HG03159 (cell line): ENCODE measurements at regions not wholly inside any gene's neighbourhood (a gene's known extent, or its start where the extent isn't known, plus 50 kb on each side); places are given as distances from the start of the nearest gene placed in this dataset.

Source experiments
- ATAC-seq: cut with Tn5 transposase; IDR thresholded peaks from one replicate; pipeline ENCODE4 v1.9.1; 2021; ENCODE audit warnings: mild to moderate bottlenecking, moderate library complexity; ENCODE audit not compliant: unreplicated experiment

- ATAC-seq = no peak
These were observed 171.7 kb downstream of the ATPSCKMT start for GRCh38 chr5:10077791-10078545.

- no peak for ATAC-seq
These were observed 176.1 kb downstream of the ATPSCKMT start for GRCh38 chr5:10073441-10074104.

- no peak for ATAC-seq
These were observed 179.9 kb downstream of the ATPSCKMT start for GRCh38 chr5:10069637-10070313.

GRCh38 chr5:10065428-10066000, 184.2 kb downstream of the ATPSCKMT start:
- ATAC-seq = no peak

- no peak for ATAC-seq
These were observed 185.0 kb downstream of the ATPSCKMT start for GRCh38 chr5:10064546-10065195.

DNA sequence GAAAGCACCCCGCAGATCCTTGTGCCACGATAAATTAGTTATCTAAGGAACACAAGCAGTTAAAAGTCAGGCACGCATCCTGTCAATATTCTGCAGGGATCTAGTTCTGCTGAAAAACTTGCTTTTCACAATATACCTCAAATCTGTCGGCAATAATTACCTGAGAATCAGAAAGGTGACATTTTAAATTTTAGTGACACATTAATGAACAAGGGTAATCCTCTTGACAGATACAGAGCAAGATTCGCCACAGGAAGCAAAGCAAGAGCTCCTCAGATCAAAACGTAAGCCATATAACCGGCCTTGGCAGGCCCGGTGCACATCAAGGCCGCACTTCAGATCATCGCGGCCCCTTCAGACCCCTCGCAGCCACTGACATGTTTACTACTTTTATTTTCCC, 185.7 kb downstream of the ATPSCKMT start:
- ATAC-seq = no peak

- ATAC-seq = no peak
These were observed 189.7 kb downstream of the ATPSCKMT start for GRCh38 chr5:10059980-10060379.

GRCh38 chr5:10059556-10059955, 190.1 kb downstream of the ATPSCKMT start:
- no peak for ATAC-seq

- no peak for ATAC-seq
These were observed 192.3 kb downstream of the ATPSCKMT start for GRCh38 chr5:10057356-10057755.

DNA sequence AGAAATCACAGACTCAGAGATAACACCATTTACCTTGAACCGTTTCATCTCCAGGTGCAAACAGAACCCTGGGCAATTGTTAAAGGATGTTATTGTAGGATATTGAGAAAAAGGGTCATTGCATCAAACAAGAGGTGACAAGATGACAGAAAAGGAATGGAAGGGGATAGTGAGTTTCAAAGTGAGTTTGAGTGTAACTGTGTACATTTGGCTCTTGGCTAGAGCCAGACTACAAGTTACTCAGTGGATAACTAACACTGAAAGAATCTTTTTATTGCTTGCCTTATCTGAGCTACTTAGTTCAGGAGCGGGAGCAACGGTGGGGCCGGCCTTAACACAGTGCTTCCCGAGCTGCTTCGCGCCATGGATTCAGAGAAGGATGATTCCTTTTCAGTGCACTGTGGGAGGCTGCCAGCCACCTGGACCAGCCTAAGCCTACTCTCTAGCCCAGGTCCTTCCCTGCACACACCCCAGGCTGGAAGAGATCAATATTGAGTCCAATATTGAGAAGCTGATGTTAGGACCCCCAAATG, 193.4 kb downstream of the ATPSCKMT start:
- ATAC-seq = no peak

DNA sequence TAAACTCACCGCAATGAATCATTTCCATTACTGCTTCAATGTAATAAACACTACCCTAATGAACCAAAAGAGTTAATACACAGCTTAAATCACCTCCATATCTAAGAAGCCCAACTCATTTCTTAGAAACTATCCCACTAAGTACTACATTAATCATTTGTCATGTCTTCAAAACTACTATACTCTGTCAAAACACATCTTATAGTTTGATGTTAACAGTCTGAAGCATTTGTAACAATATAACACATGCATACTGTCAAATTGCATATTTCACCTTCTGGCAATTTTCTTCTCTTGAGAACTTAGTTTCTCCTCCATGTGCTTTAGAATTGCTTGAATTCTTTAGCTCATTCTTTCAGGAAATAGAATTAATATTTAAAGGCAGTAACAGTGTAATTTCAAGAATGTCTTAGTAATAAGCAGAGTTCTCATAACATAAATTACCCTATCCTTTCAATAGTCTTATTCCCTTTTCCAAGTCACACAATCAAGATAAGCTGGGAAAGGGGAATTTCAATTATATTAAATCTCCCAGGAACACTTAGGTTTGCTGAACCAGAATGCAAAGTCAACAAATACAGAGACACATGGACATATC, 199.7 kb downstream of the ATPSCKMT start:
- ATAC-seq = no peak

DNA sequence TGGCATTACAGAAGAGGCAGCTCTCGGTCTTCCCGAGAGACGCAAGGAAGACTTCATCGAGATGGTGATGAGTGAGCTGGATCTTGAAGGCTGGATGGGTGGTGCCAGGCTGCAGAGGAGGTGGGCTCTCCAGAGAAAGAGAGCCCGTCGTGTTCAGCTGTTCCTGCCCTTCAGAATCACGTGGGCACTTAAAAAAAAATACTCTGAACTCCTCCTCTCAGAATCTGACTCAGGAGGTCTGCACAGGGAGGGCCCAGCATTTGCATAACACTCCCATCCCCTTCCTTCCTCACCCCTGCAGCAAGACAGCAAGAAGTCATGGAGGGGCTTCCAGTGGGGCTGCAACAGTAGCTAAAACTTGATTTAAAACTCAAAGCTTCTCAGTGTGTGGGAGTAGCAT, 203.0 kb downstream of the ATPSCKMT start:
- ATAC-seq = no peak

DNA sequence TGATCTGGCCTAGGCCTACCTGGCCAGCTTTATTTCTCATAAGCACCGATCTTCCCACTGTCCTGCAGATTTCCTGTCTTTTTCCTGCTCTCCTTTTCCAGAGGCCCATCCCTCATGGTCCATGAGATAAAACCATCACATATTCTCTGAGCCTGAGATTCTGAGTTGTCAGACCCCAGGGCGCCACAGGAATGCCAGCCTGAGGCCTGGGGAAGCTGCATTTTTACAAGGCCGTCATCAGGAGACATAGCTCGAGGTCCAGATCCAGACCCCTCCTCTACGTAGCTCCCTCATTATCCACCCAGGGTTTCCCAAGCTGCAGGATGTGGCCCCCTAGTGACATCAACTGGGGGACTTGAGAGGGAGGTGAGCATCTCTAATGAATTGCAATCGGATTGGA, 204.3 kb downstream of the ATPSCKMT start:
- ATAC-seq = no peak

DNA sequence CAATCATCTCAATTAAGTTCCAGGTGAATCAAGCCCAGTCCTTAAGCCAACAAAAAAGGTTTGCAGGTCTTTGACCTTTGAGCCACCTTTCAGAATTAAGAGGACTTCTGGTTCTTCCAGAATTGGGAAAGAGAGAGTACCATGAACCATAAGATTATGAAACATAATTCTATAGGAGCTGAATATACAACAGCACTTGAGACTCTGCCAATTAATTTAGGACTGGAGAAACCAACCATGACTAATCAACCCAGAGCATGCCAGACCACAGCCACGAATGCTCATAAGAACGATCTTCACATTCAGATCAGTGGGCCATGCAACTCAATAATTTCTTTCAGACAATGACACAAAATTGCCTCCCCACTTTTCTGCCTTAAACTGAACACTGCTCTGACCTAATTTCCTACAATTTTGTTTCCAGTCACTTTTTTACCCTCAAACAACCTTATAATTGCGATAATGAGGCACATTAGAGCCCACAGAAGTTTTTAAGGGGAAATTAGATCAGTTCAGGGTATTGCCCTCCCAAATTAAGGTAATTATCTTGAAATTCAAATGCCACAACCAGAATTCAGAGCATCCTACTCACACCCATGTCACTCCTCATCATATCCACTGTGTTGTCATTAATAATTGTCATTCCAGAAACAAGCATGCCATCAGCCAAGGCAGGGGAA, 213.4 kb downstream of the ATPSCKMT start:
- no peak for ATAC-seq

- no peak for ATAC-seq
These were observed 215.7 kb downstream of the ATPSCKMT start for GRCh38 chr5:10034001-10034400.

- ATAC-seq = no peak
These were observed 217.9 kb downstream of the ATPSCKMT start for GRCh38 chr5:10031817-10032216.

DNA sequence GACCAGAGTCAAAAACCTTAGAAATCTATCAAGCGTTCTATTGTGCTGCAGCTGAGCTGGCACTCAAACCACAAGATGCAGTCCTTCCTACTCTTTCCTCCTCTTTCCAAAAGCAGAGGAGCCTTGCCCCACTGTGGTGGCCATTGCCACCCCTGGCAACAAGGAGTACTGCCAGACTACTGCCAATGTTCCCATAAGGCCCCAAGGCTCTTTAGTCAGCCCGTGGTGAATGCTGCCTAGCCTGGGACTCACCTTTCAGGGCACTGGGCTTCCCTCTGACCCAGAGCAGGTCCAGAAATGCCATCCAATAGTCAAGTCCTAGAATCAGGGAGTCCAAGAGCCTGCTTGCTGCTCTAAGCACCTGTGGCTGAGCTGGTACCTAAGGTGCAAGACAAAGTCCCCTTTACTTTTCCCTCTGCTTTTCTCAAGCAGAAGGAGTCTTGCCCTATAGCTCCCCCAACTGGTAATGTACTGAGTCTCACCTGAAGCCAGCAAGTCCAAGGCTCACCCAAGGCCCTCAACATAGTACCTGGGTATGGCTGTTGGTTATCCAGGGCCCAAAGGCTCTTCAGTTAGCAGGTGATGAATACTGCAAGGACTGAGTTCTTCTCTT, 219.4 kb downstream of the ATPSCKMT start:
- ATAC-seq = no peak

DNA sequence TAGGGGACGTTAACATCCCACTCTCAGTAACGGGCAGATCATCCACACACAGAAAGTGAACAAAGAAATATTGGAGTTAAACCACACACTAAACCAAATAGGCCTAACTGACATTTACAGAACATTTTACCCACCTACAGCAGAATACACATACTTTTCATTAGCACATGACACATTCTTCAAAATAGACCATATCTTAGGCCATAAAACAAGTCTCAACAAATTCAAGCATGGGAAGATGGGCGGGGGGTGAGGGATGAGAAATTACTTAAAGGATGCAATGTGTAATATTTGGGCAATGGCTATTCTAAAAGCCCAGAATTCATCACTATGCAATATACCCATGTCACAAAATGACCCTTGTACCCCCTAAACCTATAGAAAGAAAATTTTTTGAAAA, 226.2 kb downstream of the ATPSCKMT start:
- no peak for ATAC-seq

DNA sequence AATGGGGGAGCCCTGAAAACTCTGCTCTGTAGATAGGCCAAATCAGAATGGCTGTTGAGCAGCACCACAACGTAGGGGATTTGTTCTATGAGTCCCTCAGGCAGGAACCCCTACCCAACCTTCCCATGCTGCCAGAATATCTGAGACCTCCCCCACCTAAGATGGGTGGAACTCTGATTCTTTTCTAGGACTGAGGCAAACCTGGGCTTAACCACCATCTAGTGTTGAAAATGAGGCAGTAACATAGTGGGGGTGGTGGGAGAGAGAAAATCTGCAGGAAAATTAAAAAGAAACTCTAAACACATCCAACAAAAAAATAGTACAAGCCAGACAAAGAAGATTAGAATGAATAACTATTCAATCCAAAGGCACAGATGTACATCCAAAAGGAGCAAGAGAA, 228.4 kb downstream of the ATPSCKMT start:
- no peak for ATAC-seq

DNA sequence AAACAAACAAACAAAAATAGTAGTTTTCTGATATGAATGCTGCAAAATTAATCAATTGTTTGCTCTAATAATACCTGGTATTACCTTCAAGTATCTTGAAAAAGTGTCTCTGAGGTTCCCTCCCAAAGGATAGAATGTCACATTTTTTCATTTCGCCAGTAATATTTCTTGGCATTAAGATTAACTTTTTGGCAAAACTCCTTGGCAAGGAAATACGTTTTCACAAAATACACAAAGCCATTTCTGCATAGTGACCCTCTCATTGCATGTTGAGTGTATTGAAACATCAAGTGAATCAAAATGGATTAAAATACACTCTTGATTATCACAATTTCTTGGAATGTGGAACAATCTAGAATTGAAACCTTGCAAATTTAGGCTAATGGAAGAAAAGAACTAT, 230.5 kb downstream of the ATPSCKMT start:
- ATAC-seq = no peak
